MG63 (cell line): ENCODE measurements at regions not wholly inside any gene's neighbourhood (a gene's known extent, or its start where the extent isn't known, plus 50 kb on each side); places are given as distances from the start of the nearest gene placed in this dataset.
"Not testable (repeated sequence)": the region's sequence is repeated elsewhere in the genome, so short reads cannot be mapped to it uniquely, and the experiment has no call there.

Experiments used
- DNase-seq: peaks from one replicate; pipeline ENCODE4 v3.0.0-alpha.2; 2020
- H3K27me3 ChIP-seq: fragments of 250-450 bp; sonication (Bioruptor Pico); 2 replicates; pipeline ENCODE4 v1.5.1; 2020; ENCODE audit warnings: mild to moderate bottlenecking, moderate library complexity
- H3K36me3 ChIP-seq: fragments of 250-450 bp; sonication (Bioruptor Pico); 2 replicates; pipeline ENCODE4 v1.5.1; 2020; ENCODE audit warnings: mild to moderate bottlenecking, moderate library complexity
- H3K4me3 ChIP-seq: fragments of 250-450 bp; sonication (Bioruptor Pico); 2 replicates; pipeline ENCODE4 v1.5.1; 2020; ENCODE audit warnings: mild to moderate bottlenecking, moderate library complexity
- H3K9me3 ChIP-seq: fragments of 250-450 bp; sonication (Bioruptor Pico); 2 replicates; pipeline ENCODE4 v1.5.1; 2020; ENCODE audit warnings: mild to moderate bottlenecking, moderate library complexity

GRCh38 chr6:81950877-81951276 lies 198.4 kb upstream of the TENT5A start:
- Histone ChIP-seq H3K9me3 (no peaks in the 10 kb centered on the region), H3K27me3 (no peaks in the 10 kb centered on the region), H3K36me3 (no peaks in the 10 kb centered on the region), H3K4me3 (no peak overlapping the region)
- no peak for DNase-seq

GRCh38 chr6:81948861-81949260 lies 196.4 kb upstream of the TENT5A start:
- no peak for DNase-seq
- H3K9me3 ChIP-seq = no peaks in the 10 kb centered on the region

GRCh38 chr6:81948196-81948595 lies 195.7 kb upstream of the TENT5A start:
- DNase-seq, H3K4me3 ChIP-seq, H3K27me3 ChIP-seq, H3K36me3 ChIP-seq, H3K9me3 ChIP-seq: not testable (repeated sequence)

More at GRCh38 chr6:81948861-81949260, 196.4 kb upstream of the TENT5A start:
- H3K4me3 ChIP-seq = no peak overlapping the region
- H3K36me3 ChIP-seq = no peaks in the 10 kb centered on the region
- H3K27me3 ChIP-seq = no peaks in the 10 kb centered on the region

GRCh38 chr6:81944661-81945060 lies 192.2 kb upstream of the TENT5A start:
- no peak for DNase-seq
- H3K4me3 ChIP-seq = no peak overlapping the region
- H3K9me3 ChIP-seq = no peaks in the 10 kb centered on the region

GRCh38 chr6:81942842-81943241 lies 190.4 kb upstream of the TENT5A start:
- H3K36me3 ChIP-seq, H3K27me3 ChIP-seq, H3K9me3 ChIP-seq, DNase-seq, H3K4me3 ChIP-seq: not testable (repeated sequence)

More at GRCh38 chr6:81944661-81945060, 192.2 kb upstream of the TENT5A start:
- H3K36me3 ChIP-seq = no peaks in the 10 kb centered on the region
- H3K27me3 ChIP-seq = no peaks in the 10 kb centered on the region

GRCh38 chr6:81942067-81942370 lies 189.5 kb upstream of the TENT5A start:
- Histone ChIP-seq H3K4me3 (no peak overlapping the region), H3K27me3 (no peaks in the 10 kb centered on the region), H3K9me3 (no peaks in the 10 kb centered on the region), H3K36me3 (no peaks in the 10 kb centered on the region)
- DNase-seq = no peak

- Histone ChIP-seq H3K4me3 (no peak overlapping the region), H3K9me3 (no peaks in the 10 kb centered on the region), H3K36me3 (no peaks in the 10 kb centered on the region), H3K27me3 (no peaks in the 10 kb centered on the region)
- DNase-seq = no peak
These were observed 188.0 kb upstream of the TENT5A start for GRCh38 chr6:81940451-81940985.

GRCh38 chr6:81939766-81940165 lies 187.3 kb upstream of the TENT5A start:
- no peaks in the 10 kb centered on the region for H3K9me3 ChIP-seq
- DNase-seq = no peak
- H3K4me3 ChIP-seq = no peak overlapping the region

GRCh38 chr6:81938991-81939732 lies 186.7 kb upstream of the TENT5A start:
- peak; percentile 45 for DNase-seq
- no peaks in the 10 kb centered on the region for H3K27me3 ChIP-seq
- H3K36me3 ChIP-seq = no peaks in the 10 kb centered on the region
- H3K9me3 ChIP-seq = no peaks in the 10 kb centered on the region
- H3K4me3 ChIP-seq = no peak overlapping the region

More at GRCh38 chr6:81939766-81940165, 187.3 kb upstream of the TENT5A start:
- Histone ChIP-seq H3K27me3 (no peaks in the 10 kb centered on the region), H3K36me3 (no peaks in the 10 kb centered on the region)

GRCh38 chr6:81938014-81938856 lies 185.8 kb upstream of the TENT5A start:
- Histone ChIP-seq H3K9me3 (no peaks in the 10 kb centered on the region), H3K36me3 (no peaks in the 10 kb centered on the region), H3K4me3 (no peak overlapping the region), H3K27me3 (no peaks in the 10 kb centered on the region)
- DNase-seq = peak; percentile 62

GRCh38 chr6:81937296-81937937 lies 184.9 kb upstream of the TENT5A start:
- Histone ChIP-seq H3K4me3 (no peak overlapping the region), H3K9me3 (no peaks in the 10 kb centered on the region)

GRCh38 chr6:81934936-81935335 lies 182.5 kb upstream of the TENT5A start:
- peak; percentile 33 for DNase-seq
- Histone ChIP-seq H3K27me3 (no peaks in the 10 kb centered on the region), H3K9me3 (peaks cover 3% of the 10 kb centered on the region; the same call in 1 of the 2 replicates)

More at GRCh38 chr6:81937296-81937937, 184.9 kb upstream of the TENT5A start:
- no peak for DNase-seq
- H3K36me3 ChIP-seq = no peaks in the 10 kb centered on the region
- H3K27me3 ChIP-seq = no peaks in the 10 kb centered on the region

GRCh38 chr6:81933608-81934051 lies 181.1 kb upstream of the TENT5A start:
- no peaks in the 10 kb centered on the region for H3K27me3 ChIP-seq
- no peak overlapping the region for H3K4me3 ChIP-seq
- no peaks in the 10 kb centered on the region for H3K36me3 ChIP-seq
- peaks cover 3% of the 10 kb centered on the region; the same call in 1 of the 2 replicates for H3K9me3 ChIP-seq
- DNase-seq = no peak

More at GRCh38 chr6:81934936-81935335, 182.5 kb upstream of the TENT5A start:
- H3K36me3 ChIP-seq = no peaks in the 10 kb centered on the region
- H3K4me3 ChIP-seq = no peak overlapping the region

- DNase-seq = no peak
- peaks cover 3% of the 10 kb centered on the region; the same call in 1 of the 2 replicates for H3K9me3 ChIP-seq
- no peaks in the 10 kb centered on the region for H3K27me3 ChIP-seq
These were observed 180.6 kb upstream of the TENT5A start for GRCh38 chr6:81933089-81933488.

GRCh38 chr6:81932448-81932847 lies 180.0 kb upstream of the TENT5A start:
- not testable (repeated sequence) for DNase-seq, H3K4me3 ChIP-seq, H3K9me3 ChIP-seq, H3K27me3 ChIP-seq, H3K36me3 ChIP-seq

More at GRCh38 chr6:81933089-81933488, 180.6 kb upstream of the TENT5A start:
- H3K4me3 ChIP-seq = no peak overlapping the region
- no peaks in the 10 kb centered on the region for H3K36me3 ChIP-seq

GRCh38 chr6:81929828-81930227 lies 177.3 kb upstream of the TENT5A start:
- H3K9me3 ChIP-seq = peaks cover 3% of the 10 kb centered on the region; the same call in 1 of the 2 replicates
- H3K36me3 ChIP-seq = no peaks in the 10 kb centered on the region
- no peaks in the 10 kb centered on the region for H3K27me3 ChIP-seq
- peak; percentile 35 for DNase-seq
- no peak overlapping the region for H3K4me3 ChIP-seq

- no peak for DNase-seq
- Histone ChIP-seq H3K36me3 (no peaks in the 10 kb centered on the region), H3K4me3 (no peak overlapping the region), H3K27me3 (no peaks in the 10 kb centered on the region), H3K9me3 (no peaks in the 10 kb centered on the region; the same call in 1 of the 2 replicates)
These were observed 172.7 kb upstream of the TENT5A start for GRCh38 chr6:81925201-81925600.
